GM23338 (cell line): ENCODE measurements at regions not wholly inside any gene's neighbourhood (a gene's known extent, or its start where the extent isn't known, plus 50 kb on each side); places are given as distances from the start of the nearest gene placed in this dataset.

Experiments
- ATAC-seq: fragments of 200-7000 bp; cut with Tn5 transposase; 3 replicates; pipeline ENCODE4 v1.9.1; 2020
- DNase-seq: peaks from one replicate; pipeline ENCODE4 v3.0.0-alpha.2; 2015; ENCODE audit warnings: low spot score
- H2AFZ ChIP-seq: fragments of 200-600 bp; sonication (generic); 2 replicates; pipeline ENCODE4 v1.8.0; 2016; ENCODE audit warnings: antibody characterized with exemption, mild to moderate bottlenecking, moderate library complexity
- H3F3A ChIP-seq: fragments of 200-600 bp; sonication (generic); replicated peaks from 2 replicates; pipeline ENCODE4 v1.8.0; 2017; ENCODE audit warnings: antibody characterized with exemption, mixed run types, low read depth
- H3K27ac ChIP-seq: fragments of 200-600 bp; sonication (generic); 2 replicates; pipeline ENCODE4 v1.6.1; 2016; ENCODE audit warnings: low read depth
- H3K27me3 ChIP-seq: fragments of 200-600 bp; sonication (generic); 2 replicates; pipeline ENCODE4 v1.8.0; 2016; ENCODE audit warnings: mild to moderate bottlenecking, mixed run types, moderate library complexity; ENCODE audit not compliant: insufficient read depth
- H3K36me3 ChIP-seq: fragments of 200-600 bp; sonication (generic); 2 replicates; pipeline ENCODE4 v1.8.0; 2016; ENCODE audit warnings: mild to moderate bottlenecking; ENCODE audit not compliant: insufficient read depth
- H3K4me1 ChIP-seq: fragments of 200-600 bp; sonication (generic); 2 replicates; pipeline ENCODE4 v1.8.0; 2016; ENCODE audit warnings: mild to moderate bottlenecking, moderate library complexity; ENCODE audit not compliant: insufficient read depth
- H3K4me2 ChIP-seq: fragments of 200-600 bp; sonication (generic); 2 replicates; pipeline ENCODE4 v1.7.1; 2017; ENCODE audit warnings: mixed run types
- H3K4me3 ChIP-seq: fragments of 200-600 bp; sonication (generic); 2 replicates; pipeline ENCODE4 v1.6.1; 2016; ENCODE audit warnings: mixed run types
- H3K79me2 ChIP-seq: fragments of 200-600 bp; sonication (generic); replicated peaks from 2 replicates; pipeline ENCODE4 v1.8.0; 2017; ENCODE audit warnings: mild to moderate bottlenecking; ENCODE audit not compliant: insufficient read depth
- H3K9me2 ChIP-seq: fragments of 200-600 bp; sonication (generic); 2 replicates; pipeline ENCODE4 v1.8.0; 2017; ENCODE audit not compliant: insufficient read depth
- H4K20me1 ChIP-seq: fragments of 200-600 bp; sonication (generic); replicated peaks from 2 replicates; pipeline ENCODE4 v1.8.0; 2017; ENCODE audit warnings: mild to moderate bottlenecking; ENCODE audit not compliant: insufficient read depth
- H3K27ac Mint-ChIP-seq: 2 replicates; pipeline ENCODE4 v1.8.0; 2020; ENCODE audit warnings: inconsistent platforms, mild to moderate bottlenecking, moderate library complexity, mixed read lengths
- H3K27me3 Mint-ChIP-seq: 3 replicates; pipeline ENCODE4 v1.8.0; 2022; ENCODE audit warnings: low read depth, mild to moderate bottlenecking, moderate library complexity, mixed read lengths, inconsistent platforms; ENCODE audit not compliant: insufficient read depth, poor library complexity
- H3K36me3 Mint-ChIP-seq: 3 replicates; pipeline ENCODE4 v1.8.0; 2021; ENCODE audit warnings: low read depth, mild to moderate bottlenecking, inconsistent platforms, moderate library complexity, mixed read lengths
- H3K4me1 Mint-ChIP-seq: 3 replicates; pipeline ENCODE4 v1.8.0; 2020; ENCODE audit warnings: mild to moderate bottlenecking, inconsistent platforms, mixed read lengths
- H3K4me3 Mint-ChIP-seq: 3 replicates; pipeline ENCODE4 v1.8.0; 2021; ENCODE audit warnings: moderate library complexity, mild to moderate bottlenecking, inconsistent platforms, mixed read lengths
- H3K9me3 Mint-ChIP-seq: 3 replicates; pipeline ENCODE4 v1.8.0; 2020; ENCODE audit warnings: moderate library complexity, mild to moderate bottlenecking, inconsistent platforms, mixed read lengths
- EZH2 ChIP-seq: fragments of 200-600 bp; sonication (generic); IDR thresholded peaks from one replicate; pipeline ENCODE4 v1.8.0; 2017; ENCODE audit warnings: antibody characterized with exemption, mild to moderate bottlenecking, low read depth; ENCODE audit not compliant: unreplicated experiment
- EZH2phosphoT487 ChIP-seq: fragments of 200-600 bp; sonication (generic); IDR thresholded peaks from one replicate; pipeline ENCODE4 v1.8.1; 2018; ENCODE audit warnings: antibody characterized with exemption; ENCODE audit not compliant: unreplicated experiment
- JUNB ChIP-seq: IDR thresholded peaks from one replicate; pipeline ENCODE4 v1.6.1; 2016; ENCODE audit warnings: antibody characterized with exemption; ENCODE audit not compliant: unreplicated experiment
- STAT1 ChIP-seq: IDR thresholded peaks from one replicate; pipeline ENCODE4 v1.6.1; 2016; ENCODE audit warnings: antibody characterized with exemption; ENCODE audit not compliant: unreplicated experiment
- ZNF114 ChIP-seq: fragments of 250-450 bp; sonication (Bioruptor Pico); IDR thresholded peaks from 2 replicates; pipeline ENCODE4 v1.5.0; 2020; ENCODE audit warnings: mild to moderate bottlenecking, moderate library complexity
- ZNF331 ChIP-seq: fragments of 250-450 bp; sonication (Bioruptor Pico); IDR thresholded peaks from 2 replicates; pipeline ENCODE4 v1.5.0; 2020; ENCODE audit warnings: low read depth, mild to moderate bottlenecking, moderate library complexity
- TF ChIP-seq, protein P1 (sequence below): fragments of 250-450 bp; sonication (Bioruptor Pico); IDR thresholded peaks from 2 replicates; pipeline ENCODE4 v1.5.0; 2020; ENCODE audit warnings: mild to moderate bottlenecking, moderate library complexity
- TF ChIP-seq, protein P2 (sequence below): IDR thresholded peaks from 2 replicates; pipeline ENCODE4 v1.6.1; 2016; ENCODE audit warnings: antibody characterized with exemption

DNA sequence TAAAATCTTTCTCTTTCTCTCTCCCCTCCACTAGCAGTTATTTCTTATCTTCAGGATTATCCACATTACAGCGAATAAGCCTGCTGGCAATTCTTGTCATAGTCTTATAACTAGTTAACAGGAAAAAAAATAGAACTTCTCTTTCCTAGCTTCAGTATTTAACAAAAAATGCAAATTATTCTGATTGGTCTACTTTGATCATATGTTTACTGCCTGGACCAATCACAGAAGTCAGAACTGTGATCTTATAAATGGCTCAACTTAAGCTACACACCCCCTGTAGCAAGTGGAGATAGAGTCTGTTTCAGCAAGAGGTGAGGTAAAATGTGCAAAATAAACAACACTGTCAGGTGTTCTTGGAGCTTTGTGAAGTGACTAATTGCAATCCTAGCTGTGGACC is 389.4 kb upstream of the TUSC1 start (continued):
- TF ChIP-seq, protein P1, sequence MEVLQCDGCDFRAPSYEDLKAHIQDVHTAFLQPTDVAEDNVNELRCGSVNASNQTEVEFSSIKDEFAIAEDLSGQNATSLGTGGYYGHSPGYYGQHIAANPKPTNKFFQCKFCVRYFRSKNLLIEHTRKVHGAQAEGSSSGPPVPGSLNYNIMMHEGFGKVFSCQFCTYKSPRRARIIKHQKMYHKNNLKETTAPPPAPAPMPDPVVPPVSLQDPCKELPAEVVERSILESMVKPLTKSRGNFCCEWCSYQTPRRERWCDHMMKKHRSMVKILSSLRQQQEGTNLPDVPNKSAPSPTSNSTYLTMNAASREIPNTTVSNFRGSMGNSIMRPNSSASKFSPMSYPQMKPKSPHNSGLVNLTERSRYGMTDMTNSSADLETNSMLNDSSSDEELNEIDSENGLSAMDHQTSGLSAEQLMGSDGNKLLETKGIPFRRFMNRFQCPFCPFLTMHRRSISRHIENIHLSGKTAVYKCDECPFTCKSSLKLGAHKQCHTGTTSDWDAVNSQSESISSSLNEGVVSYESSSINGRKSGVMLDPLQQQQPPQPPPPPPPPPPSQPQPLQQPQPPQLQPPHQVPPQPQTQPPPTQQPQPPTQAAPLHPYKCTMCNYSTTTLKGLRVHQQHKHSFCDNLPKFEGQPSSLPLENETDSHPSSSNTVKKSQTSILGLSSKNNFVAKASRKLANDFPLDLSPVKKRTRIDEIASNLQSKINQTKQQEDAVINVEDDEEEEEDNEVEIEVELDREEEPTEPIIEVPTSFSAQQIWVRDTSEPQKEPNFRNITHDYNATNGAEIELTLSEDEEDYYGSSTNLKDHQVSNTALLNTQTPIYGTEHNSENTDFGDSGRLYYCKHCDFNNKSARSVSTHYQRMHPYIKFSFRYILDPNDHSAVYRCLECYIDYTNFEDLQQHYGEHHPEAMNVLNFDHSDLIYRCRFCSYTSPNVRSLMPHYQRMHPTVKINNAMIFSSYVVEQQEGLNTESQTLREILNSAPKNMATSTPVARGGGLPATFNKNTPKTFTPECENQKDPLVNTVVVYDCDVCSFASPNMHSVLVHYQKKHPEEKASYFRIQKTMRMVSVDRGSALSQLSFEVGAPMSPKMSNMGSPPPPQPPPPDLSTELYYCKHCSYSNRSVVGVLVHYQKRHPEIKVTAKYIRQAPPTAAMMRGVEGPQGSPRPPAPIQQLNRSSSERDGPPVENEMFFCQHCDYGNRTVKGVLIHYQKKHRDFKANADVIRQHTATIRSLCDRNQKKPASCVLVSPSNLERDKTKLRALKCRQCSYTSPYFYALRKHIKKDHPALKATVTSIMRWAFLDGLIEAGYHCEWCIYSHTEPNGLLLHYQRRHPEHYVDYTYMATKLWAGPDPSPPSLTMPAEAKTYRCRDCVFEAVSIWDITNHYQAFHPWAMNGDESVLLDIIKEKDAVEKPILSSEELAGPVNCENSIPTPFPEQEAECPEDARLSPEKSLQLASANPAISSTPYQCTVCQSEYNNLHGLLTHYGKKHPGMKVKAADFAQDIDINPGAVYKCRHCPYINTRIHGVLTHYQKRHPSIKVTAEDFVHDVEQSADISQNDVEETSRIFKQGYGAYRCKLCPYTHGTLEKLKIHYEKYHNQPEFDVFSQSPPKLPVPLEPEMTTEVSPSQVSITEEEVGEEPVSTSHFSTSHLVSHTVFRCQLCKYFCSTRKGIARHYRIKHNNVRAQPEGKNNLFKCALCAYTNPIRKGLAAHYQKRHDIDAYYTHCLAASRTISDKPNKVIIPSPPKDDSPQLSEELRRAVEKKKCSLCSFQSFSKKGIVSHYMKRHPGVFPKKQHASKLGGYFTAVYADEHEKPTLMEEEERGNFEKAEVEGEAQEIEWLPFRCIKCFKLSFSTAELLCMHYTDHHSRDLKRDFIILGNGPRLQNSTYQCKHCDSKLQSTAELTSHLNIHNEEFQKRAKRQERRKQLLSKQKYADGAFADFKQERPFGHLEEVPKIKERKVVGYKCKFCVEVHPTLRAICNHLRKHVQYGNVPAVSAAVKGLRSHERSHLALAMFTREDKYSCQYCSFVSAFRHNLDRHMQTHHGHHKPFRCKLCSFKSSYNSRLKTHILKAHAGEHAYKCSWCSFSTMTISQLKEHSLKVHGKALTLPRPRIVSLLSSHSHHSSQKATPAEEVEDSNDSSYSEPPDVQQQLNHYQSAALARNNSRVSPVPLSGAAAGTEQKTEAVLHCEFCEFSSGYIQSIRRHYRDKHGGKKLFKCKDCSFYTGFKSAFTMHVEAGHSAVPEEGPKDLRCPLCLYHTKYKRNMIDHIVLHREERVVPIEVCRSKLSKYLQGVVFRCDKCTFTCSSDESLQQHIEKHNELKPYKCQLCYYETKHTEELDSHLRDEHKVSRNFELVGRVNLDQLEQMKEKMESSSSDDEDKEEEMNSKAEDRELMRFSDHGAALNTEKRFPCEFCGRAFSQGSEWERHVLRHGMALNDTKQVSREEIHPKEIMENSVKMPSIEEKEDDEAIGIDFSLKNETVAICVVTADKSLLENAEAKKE (CRISPR knock-in tag) = no peak
- no peak for TF ChIP-seq JUNB

DNA sequence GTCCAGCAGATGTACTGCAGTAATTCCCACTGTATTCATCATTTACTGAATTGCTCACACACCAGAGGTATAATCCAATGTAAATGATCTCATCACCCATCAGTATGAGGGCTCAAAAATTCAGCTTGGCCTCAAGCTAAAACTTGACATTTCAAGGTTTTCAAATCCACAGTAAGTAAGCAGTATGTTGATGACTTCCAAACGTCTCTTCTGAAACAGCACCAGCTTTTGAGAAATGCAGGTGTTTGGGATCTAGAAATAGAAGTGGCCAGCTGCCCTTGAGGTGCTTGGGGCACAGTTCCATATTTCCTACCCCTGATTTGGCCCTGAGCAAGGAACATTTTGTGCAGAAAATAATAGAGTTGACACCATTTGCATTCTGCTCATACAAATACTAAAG is 388.0 kb upstream of the TUSC1 start:
- H3K27me3 ChIP-seq = no peaks in the 10 kb centered on the region
- H3K9me2 ChIP-seq = no peaks in the 10 kb centered on the region
- no peaks in the 10 kb centered on the region for H3F3A ChIP-seq
- H4K20me1 ChIP-seq = no peaks in the 10 kb centered on the region
- Mint-ChIP-seq H3K27me3 (no peaks in the 10 kb centered on the region), H3K4me1 (peaks cover 19% of the 10 kb centered on the region; the same call in 2 of the 3 replicates), H3K4me3 (no peak overlapping the region), H3K9me3 (no peaks in the 10 kb centered on the region), H3K36me3 (no peaks in the 10 kb centered on the region), H3K27ac (no peak overlapping the region)
- no peak overlapping the region for H3K4me3 ChIP-seq
- no peak overlapping the region for H2AFZ ChIP-seq
- no peak overlapping the region for H3K27ac ChIP-seq
- no peaks in the 10 kb centered on the region for H3K36me3 ChIP-seq
- no peak for DNase-seq
- peaks cover 16% of the 10 kb centered on the region for H3K4me1 ChIP-seq
- no peak overlapping the region for H3K4me2 ChIP-seq
- H3K79me2 ChIP-seq = no peaks in the 10 kb centered on the region
- no peak for ATAC-seq
- TF ChIP-seq EZH2phosphoT487 (no peak), EZH2 (no peak), ZNF114 (CRISPR knock-in tag) (no peak), ZNF331 (CRISPR knock-in tag) (no peak), STAT1 (no peak)
- TF ChIP-seq, protein P1 (CRISPR knock-in tag) = no peak
- TF ChIP-seq, protein P2, sequence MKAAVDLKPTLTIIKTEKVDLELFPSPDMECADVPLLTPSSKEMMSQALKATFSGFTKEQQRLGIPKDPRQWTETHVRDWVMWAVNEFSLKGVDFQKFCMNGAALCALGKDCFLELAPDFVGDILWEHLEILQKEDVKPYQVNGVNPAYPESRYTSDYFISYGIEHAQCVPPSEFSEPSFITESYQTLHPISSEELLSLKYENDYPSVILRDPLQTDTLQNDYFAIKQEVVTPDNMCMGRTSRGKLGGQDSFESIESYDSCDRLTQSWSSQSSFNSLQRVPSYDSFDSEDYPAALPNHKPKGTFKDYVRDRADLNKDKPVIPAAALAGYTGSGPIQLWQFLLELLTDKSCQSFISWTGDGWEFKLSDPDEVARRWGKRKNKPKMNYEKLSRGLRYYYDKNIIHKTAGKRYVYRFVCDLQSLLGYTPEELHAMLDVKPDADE = no peak
